NCI-H146 (cell line): ENCODE measurements at regions not wholly inside any gene's neighbourhood (a gene's known extent, or its start where the extent isn't known, plus 50 kb on each side); places are given as distances from the start of the nearest gene placed in this dataset.

ENCODE experiments used
- DNase-seq: peaks from one replicate; lab custom pipeline; 2025; lab: John Stamatoyannopoulos, UW

DNA sequence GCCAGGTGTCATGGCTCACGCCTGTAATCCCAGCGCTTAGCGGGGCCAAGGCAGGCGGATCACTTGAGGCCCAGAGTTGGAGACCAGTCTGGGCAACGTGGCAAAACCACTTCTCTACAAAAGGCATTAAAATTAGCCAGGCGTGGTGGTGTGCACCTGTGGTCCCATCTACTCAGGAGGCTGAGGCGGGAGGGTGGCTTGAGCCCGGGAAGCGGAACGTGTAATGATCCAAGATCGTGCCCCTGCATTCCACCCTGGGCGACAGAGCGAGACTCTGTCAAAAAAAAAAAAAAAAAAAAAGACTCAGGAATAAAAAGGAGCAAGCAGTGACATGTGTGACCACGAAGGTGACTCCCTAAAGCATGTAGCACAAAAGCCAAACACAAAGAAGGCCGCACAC lies 50.1 kb upstream of the SALL3 start:
- no peak for DNase-seq
